SK-N-SH (cell line): ENCODE measurements at regions not wholly inside any gene's neighbourhood (a gene's known extent, or its start where the extent isn't known, plus 50 kb on each side); places are given as distances from the start of the nearest gene placed in this dataset.

Experiments
- CTCF ChIA-PET: fragments of 300-600, 350-600 bp; formaldehyde crosslinking; extraction: SDS; loops from one replicate; lab custom pipeline; 2021; lab: Yijun Ruan, JAX
- POLR2A ChIA-PET: fragments of 350-600 bp; sonication (Branson Sonifier 250); formaldehyde crosslinking; extraction: SDS; loops from one replicate; lab custom pipeline; 2020; ENCODE audit warnings: antibody characterized with exemption, inconsistent platforms; lab: Yijun Ruan, JAX
- DNase-seq: peaks from one replicate; pipeline ENCODE4 v3.0.0; 2012
- H2AFZ ChIP-seq: fragments of 200-600 bp; sonication (generic); 2 replicates; pipeline ENCODE4 v1.8.1; 2016; ENCODE audit warnings: antibody characterized with exemption, mild to moderate bottlenecking, low read depth
- H3F3A ChIP-seq: fragments of 200-600 bp; sonication (generic); replicated peaks from 2 replicates; pipeline ENCODE3; 2016; ENCODE audit warnings: antibody characterized with exemption, mild to moderate bottlenecking; ENCODE audit not compliant: insufficient read depth
- H3K27ac ChIP-seq, 2 experiments: fragments of 200-500 bp in 1 of 2; fragments of 200-600 bp in 1 of 2; sonication (Bioruptor generic) in 1 of 2; sonication (generic), shearing (Covaris generic) in 1 of 2; 2 replicates each; pipeline versions ENCODE4 v1.5.1 to v1.6.1; 2014 to 2016; ENCODE audit warnings: low read depth in 2 of 2, inconsistent platforms in 1 of 2, low read length in 1 of 2, mild to moderate bottlenecking in 1 of 2, mixed read lengths in 1 of 2
- H3K27me3 ChIP-seq: fragments of 200-600 bp; sonication (generic), shearing (Covaris generic); 2 replicates; pipeline ENCODE4 v1.6.1; 2016; ENCODE audit warnings: mixed run types; ENCODE audit not compliant: insufficient read depth
- H3K36me3 ChIP-seq, 2 experiments: fragments of 200-500 bp in 1 of 2; fragments of 200-600 bp in 1 of 2; sonication (Bioruptor generic) in 1 of 2; sonication (generic) in 1 of 2; replicated peaks in 1 of 2; 2 replicates each; pipeline versions ENCODE3 to v1.5.1; 2014 to 2016; ENCODE audit warnings: low read length in 1 of 2, mild to moderate bottlenecking in 1 of 2; ENCODE audit not compliant: insufficient read depth in 2 of 2, control insufficient read depth in 1 of 2
- H3K4me1 ChIP-seq, 2 experiments: fragments of 200-500 bp in 1 of 2; fragments of 200-600 bp in 1 of 2; sonication (Bioruptor generic) in 1 of 2; sonication (generic), shearing (Covaris generic) in 1 of 2; 2 replicates each; pipeline versions ENCODE4 v1.5.1 to v1.6.1; 2014 to 2016; ENCODE audit warnings: low read depth in 1 of 2, low read length in 1 of 2, mixed run types in 1 of 2; ENCODE audit not compliant: insufficient read depth in 2 of 2, control insufficient read depth in 1 of 2
- H3K4me2 ChIP-seq: fragments of 200-600 bp; sonication (generic), shearing (Covaris generic); 2 replicates; pipeline ENCODE4 v1.6.1; 2017; ENCODE audit warnings: mixed run types
- H3K4me3 ChIP-seq, 2 experiments: fragments of 200-500 bp in 1 of 2; fragments of 200-600 bp in 1 of 2; sonication (Bioruptor generic) in 1 of 2; sonication (generic), shearing (Covaris generic) in 1 of 2; 2 replicates each; pipeline versions ENCODE4 v1.5.1 to v1.8.1; 2014 to 2016; ENCODE audit warnings: low read depth in 2 of 2, inconsistent platforms in 1 of 2, low read length in 1 of 2, mild to moderate bottlenecking in 1 of 2, mixed read lengths in 1 of 2, moderate library complexity in 1 of 2
- H3K79me2 ChIP-seq: fragments of 200-600 bp; sonication (generic); 2 replicates; pipeline ENCODE4 v1.8.1; 2017; ENCODE audit warnings: mild to moderate bottlenecking; ENCODE audit not compliant: insufficient read depth
- H3K9ac ChIP-seq: fragments of 200-600 bp; sonication (generic); 2 replicates; pipeline ENCODE4 v1.6.1; 2017; ENCODE audit warnings: mixed run types
- H3K9me2 ChIP-seq: fragments of 200-600 bp; sonication (generic); 2 replicates; pipeline ENCODE4 v1.6.1; 2017; ENCODE audit warnings: mixed run types
- H3K9me3 ChIP-seq: fragments of 200-600 bp; sonication (generic); 2 replicates; pipeline ENCODE4 v1.6.1; 2017; ENCODE audit warnings: mixed run types, mild to moderate bottlenecking, moderate library complexity
- H4K20me1 ChIP-seq: fragments of 200-600 bp; sonication (generic); 2 replicates; pipeline ENCODE4 v1.6.1; 2017; ENCODE audit warnings: mild to moderate bottlenecking, mixed run types; ENCODE audit not compliant: insufficient read depth
- CHD2 ChIP-seq: fragments of 150-350 bp; IDR thresholded peaks from 2 replicates; pipeline ENCODE4 v1.6.1; 2018; ENCODE audit warnings: low read length; ENCODE audit not compliant: partially characterized antibody
- ELF1 ChIP-seq: IDR thresholded peaks from 2 replicates; pipeline ENCODE4 v1.4.0; 2012
- EZH2phosphoT487 ChIP-seq: fragments of 200-600 bp; sonication (generic); IDR thresholded peaks from 2 replicates; pipeline ENCODE4 v1.6.1; 2017; ENCODE audit warnings: low read depth, mixed run types, mild to moderate bottlenecking, antibody characterized with exemption, moderate library complexity, borderline replicate concordance
- FOSL2 ChIP-seq: IDR thresholded peaks from 2 replicates; pipeline ENCODE4 v1.4.0; 2012; ENCODE audit warnings: low read depth, mild to moderate bottlenecking, moderate library complexity, borderline replicate concordance
- GABPA ChIP-seq: IDR thresholded peaks from 2 replicates; pipeline ENCODE4 v1.4.0; 2012; ENCODE audit warnings: low read depth, mild to moderate bottlenecking
- GATA2 ChIP-seq: sonication (generic); formaldehyde crosslinking; IDR thresholded peaks from 2 replicates; pipeline ENCODE4 v1.5.0; 2020; ENCODE audit warnings: mild to moderate bottlenecking, missing genetic modification reagents
- IRF3 ChIP-seq: fragments of 150-350 bp; IDR thresholded peaks from 2 replicates; pipeline ENCODE4 v1.6.1; 2016; ENCODE audit warnings: mild to moderate bottlenecking, low read depth, low read length
- JUND ChIP-seq: IDR thresholded peaks from 2 replicates; pipeline ENCODE4 v1.4.0; 2012
- MAX ChIP-seq: IDR thresholded peaks from 2 replicates; pipeline ENCODE4 v1.4.0; 2012; ENCODE audit warnings: low read depth
- MXI1 ChIP-seq: IDR thresholded peaks from 2 replicates; pipeline ENCODE4 v1.6.1; 2012; ENCODE audit warnings: mild to moderate bottlenecking, low read depth, low read length, improper control_type of control experiment
- PBX3 ChIP-seq: IDR thresholded peaks from 2 replicates; pipeline ENCODE4; 2012
- RAD21 ChIP-seq: IDR thresholded peaks from 2 replicates; pipeline ENCODE4 v1.6.1; 2012; ENCODE audit warnings: mild to moderate bottlenecking, low read length
- RCOR1 ChIP-seq: fragments of 150-350 bp; IDR thresholded peaks from 2 replicates; pipeline ENCODE4 v1.6.1; 2017; ENCODE audit warnings: antibody characterized with exemption, low read length
- TCF12 ChIP-seq: IDR thresholded peaks from 2 replicates; pipeline ENCODE4 v1.4.0; 2012
- YY1 ChIP-seq: IDR thresholded peaks from 2 replicates; pipeline ENCODE4 v1.4.0; 2012; ENCODE audit warnings: low read depth, mild to moderate bottlenecking
- ZBTB33 ChIP-seq: IDR thresholded peaks from 2 replicates; pipeline ENCODE4 v1.4.0; 2012; ENCODE audit warnings: low read depth, borderline replicate concordance
- WGBS: methylation state at CpG from one replicate; pipeline ENCODE4 v1.1.6; 2017; ENCODE audit warnings: low lambda C conversion rate; 5-methylcytosine and 5-hydroxymethylcytosine counted together

- CTCF ChIA-PET, result interaction anchor here (1.0 kb wide), 1 partner anchor 38 kb away, joined by 3 read pairs; no protein-coding TSS in a partner anchor
- TF ChIP-seq MAX (no peak), GATA2 (CRISPR knock-in tag) (no peak), ELF1 (no peak), YY1 (no peak), RCOR1 (no peak)
These were observed 54.5 kb upstream of the DCBLD2 start for GRCh38 chr3:98956008-98956407.

GRCh38 chr3:98954791-98955604, 53.5 kb upstream of the DCBLD2 start:
- Histone ChIP-seq H3K79me2 (0 out of 2 replicates have a peak, but pooled peaks cover under 1% of the 10 kb centered on the region), H4K20me1 (no peaks in the 10 kb centered on the region), H2AFZ (no peak overlapping the region), H3K9ac (no peak overlapping the region), H3F3A (peaks cover 4% of the 10 kb centered on the region), H3K36me3 (no peaks in the 10 kb centered on the region), H3K4me2 (0 out of 2 replicates have a peak overlapping the region, but pooled peaks have one; percentile 39), H3K27ac (peak overlapping the region in 1 of 2 experiments; percentile 47; a peak in 1 of 4 replicates), H3K9me3 (0 out of 2 replicates have a peak, but pooled peaks cover under 1% of the 10 kb centered on the region), H3K9me2 (no peaks in the 10 kb centered on the region), H3K4me1 (peaks cover 7 to 12% of the 10 kb centered on the region in 2 experiments; a peak in 3 of 4 replicates), H3K27me3 (no peaks in the 10 kb centered on the region), H3K4me3 (no peak overlapping the region)
- ChIA-PET POLR2A (no interaction called here), CTCF (interaction anchor here (1.0 kb wide), 1 partner anchor 39 kb away, joined by 3 read pairs; no protein-coding TSS in a partner anchor)
- TF ChIP-seq EZH2phosphoT487 (no peak), MAX (0 out of 2 replicates have a peak, but pooled peaks have one; percentile 25), PBX3 (peak; percentile 28), CHD2 (no peak), MXI1 (no peak), GABPA (no peak), ZBTB33 (no peak), YY1 (no peak), RAD21 (no peak), JUND (peak; percentile 52), TCF12 (peak; percentile 50), IRF3 (no peak), FOSL2 (peak; percentile 71)
- WGBS, result 62% methylated on average over 3 of the region's 3 CpGs
- no peak for DNase-seq

More at GRCh38 chr3:98956008-98956407, 54.5 kb upstream of the DCBLD2 start:
- H3K27me3 ChIP-seq, result no peaks in the 10 kb centered on the region
- H3F3A ChIP-seq, result peaks cover 9% of the 10 kb centered on the region
- no peak overlapping the region for H2AFZ ChIP-seq
- no peak overlapping the region for H3K9ac ChIP-seq
- DNase-seq, result no peak
- H3K9me2 ChIP-seq, result no peaks in the 10 kb centered on the region
- no peaks in the 10 kb centered on the region for H4K20me1 ChIP-seq
- peaks cover 7 to 13% of the 10 kb centered on the region in 2 experiments; a peak in 3 of 4 replicates for H3K4me1 ChIP-seq
- no peaks in the 10 kb centered on the region for H3K9me3 ChIP-seq
- H3K4me3 ChIP-seq, result no peak overlapping the region
- no peak overlapping the region for H3K27ac ChIP-seq
- H3K36me3 ChIP-seq, result no peaks in the 10 kb centered on the region
- POLR2A ChIA-PET, result no interaction called here
- H3K4me2 ChIP-seq, result no peak overlapping the region
- H3K79me2 ChIP-seq, result peaks cover 8% of the 10 kb centered on the region; the same call in 1 of the 2 replicates
